ENCODE measurements at regions not wholly inside any gene's neighbourhood (a gene's known extent, or its start where the extent isn't known, plus 50 kb on each side); places are given as distances from the start of the nearest gene placed in this dataset.

DNA sequence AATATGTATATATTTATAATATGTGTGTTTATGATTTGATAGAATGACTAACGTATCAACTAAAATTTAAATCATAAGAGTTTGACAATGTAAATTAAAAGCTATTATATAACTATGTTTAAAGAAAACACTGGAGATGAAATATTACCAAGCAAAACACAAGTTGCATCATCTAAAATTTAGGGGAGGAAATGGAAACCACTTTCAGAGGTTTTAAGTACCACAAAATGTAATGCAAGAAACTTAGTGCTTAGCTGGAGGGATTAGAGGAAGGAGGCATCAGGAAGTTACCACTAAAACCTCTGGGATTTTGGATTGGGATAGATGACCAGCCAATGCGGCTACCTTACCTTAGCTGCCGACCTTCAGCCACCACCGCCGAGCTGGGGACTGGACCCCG lies 1192.1 kb upstream of the PRKX start:
- Mint-ChIP-seq H3K9me3 (peaks cover 1% of the 10 kb centered on the region; the same call in 1 of the 3 replicates), H3K27me3 (ENCODE audit: insufficient read depth, low read depth, poor library complexity) (no peaks in the 10 kb centered on the region), H3K4me1 (no peaks in the 10 kb centered on the region), H3K36me3 (ENCODE audit: low read depth) (peaks cover 3% of the 10 kb centered on the region; the same call in 1 of the 3 replicates), H3K4me3 (no peak overlapping the region), H3K27ac (no peak overlapping the region)
- Histone ChIP-seq H3K27ac (ENCODE audit: low read depth) (no peak overlapping the region), H3K4me1 (ENCODE audit: insufficient read depth) (no peaks in the 10 kb centered on the region; the same call in 1 of the 2 replicates), H3F3A (replicated peaks; ENCODE audit: low read depth) (no peaks in the 10 kb centered on the region), H3K9me2 (ENCODE audit: insufficient read depth) (no peaks in the 10 kb centered on the region), H3K4me2 (no peak overlapping the region), H3K4me3 (no peak overlapping the region), H3K36me3 (ENCODE audit: insufficient read depth) (no peaks in the 10 kb centered on the region), H4K20me1 (replicated peaks; ENCODE audit: insufficient read depth) (no peaks in the 10 kb centered on the region), H3K27me3 (ENCODE audit: insufficient read depth) (no peaks in the 10 kb centered on the region), H3K79me2 (replicated peaks; ENCODE audit: insufficient read depth) (no peaks in the 10 kb centered on the region), H2AFZ (no peak overlapping the region)
- no peak for ATAC-seq
- no peak for DNase-seq (ENCODE audit: low spot score)
- TF ChIP-seq, protein P1, sequence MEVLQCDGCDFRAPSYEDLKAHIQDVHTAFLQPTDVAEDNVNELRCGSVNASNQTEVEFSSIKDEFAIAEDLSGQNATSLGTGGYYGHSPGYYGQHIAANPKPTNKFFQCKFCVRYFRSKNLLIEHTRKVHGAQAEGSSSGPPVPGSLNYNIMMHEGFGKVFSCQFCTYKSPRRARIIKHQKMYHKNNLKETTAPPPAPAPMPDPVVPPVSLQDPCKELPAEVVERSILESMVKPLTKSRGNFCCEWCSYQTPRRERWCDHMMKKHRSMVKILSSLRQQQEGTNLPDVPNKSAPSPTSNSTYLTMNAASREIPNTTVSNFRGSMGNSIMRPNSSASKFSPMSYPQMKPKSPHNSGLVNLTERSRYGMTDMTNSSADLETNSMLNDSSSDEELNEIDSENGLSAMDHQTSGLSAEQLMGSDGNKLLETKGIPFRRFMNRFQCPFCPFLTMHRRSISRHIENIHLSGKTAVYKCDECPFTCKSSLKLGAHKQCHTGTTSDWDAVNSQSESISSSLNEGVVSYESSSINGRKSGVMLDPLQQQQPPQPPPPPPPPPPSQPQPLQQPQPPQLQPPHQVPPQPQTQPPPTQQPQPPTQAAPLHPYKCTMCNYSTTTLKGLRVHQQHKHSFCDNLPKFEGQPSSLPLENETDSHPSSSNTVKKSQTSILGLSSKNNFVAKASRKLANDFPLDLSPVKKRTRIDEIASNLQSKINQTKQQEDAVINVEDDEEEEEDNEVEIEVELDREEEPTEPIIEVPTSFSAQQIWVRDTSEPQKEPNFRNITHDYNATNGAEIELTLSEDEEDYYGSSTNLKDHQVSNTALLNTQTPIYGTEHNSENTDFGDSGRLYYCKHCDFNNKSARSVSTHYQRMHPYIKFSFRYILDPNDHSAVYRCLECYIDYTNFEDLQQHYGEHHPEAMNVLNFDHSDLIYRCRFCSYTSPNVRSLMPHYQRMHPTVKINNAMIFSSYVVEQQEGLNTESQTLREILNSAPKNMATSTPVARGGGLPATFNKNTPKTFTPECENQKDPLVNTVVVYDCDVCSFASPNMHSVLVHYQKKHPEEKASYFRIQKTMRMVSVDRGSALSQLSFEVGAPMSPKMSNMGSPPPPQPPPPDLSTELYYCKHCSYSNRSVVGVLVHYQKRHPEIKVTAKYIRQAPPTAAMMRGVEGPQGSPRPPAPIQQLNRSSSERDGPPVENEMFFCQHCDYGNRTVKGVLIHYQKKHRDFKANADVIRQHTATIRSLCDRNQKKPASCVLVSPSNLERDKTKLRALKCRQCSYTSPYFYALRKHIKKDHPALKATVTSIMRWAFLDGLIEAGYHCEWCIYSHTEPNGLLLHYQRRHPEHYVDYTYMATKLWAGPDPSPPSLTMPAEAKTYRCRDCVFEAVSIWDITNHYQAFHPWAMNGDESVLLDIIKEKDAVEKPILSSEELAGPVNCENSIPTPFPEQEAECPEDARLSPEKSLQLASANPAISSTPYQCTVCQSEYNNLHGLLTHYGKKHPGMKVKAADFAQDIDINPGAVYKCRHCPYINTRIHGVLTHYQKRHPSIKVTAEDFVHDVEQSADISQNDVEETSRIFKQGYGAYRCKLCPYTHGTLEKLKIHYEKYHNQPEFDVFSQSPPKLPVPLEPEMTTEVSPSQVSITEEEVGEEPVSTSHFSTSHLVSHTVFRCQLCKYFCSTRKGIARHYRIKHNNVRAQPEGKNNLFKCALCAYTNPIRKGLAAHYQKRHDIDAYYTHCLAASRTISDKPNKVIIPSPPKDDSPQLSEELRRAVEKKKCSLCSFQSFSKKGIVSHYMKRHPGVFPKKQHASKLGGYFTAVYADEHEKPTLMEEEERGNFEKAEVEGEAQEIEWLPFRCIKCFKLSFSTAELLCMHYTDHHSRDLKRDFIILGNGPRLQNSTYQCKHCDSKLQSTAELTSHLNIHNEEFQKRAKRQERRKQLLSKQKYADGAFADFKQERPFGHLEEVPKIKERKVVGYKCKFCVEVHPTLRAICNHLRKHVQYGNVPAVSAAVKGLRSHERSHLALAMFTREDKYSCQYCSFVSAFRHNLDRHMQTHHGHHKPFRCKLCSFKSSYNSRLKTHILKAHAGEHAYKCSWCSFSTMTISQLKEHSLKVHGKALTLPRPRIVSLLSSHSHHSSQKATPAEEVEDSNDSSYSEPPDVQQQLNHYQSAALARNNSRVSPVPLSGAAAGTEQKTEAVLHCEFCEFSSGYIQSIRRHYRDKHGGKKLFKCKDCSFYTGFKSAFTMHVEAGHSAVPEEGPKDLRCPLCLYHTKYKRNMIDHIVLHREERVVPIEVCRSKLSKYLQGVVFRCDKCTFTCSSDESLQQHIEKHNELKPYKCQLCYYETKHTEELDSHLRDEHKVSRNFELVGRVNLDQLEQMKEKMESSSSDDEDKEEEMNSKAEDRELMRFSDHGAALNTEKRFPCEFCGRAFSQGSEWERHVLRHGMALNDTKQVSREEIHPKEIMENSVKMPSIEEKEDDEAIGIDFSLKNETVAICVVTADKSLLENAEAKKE (CRISPR knock-in tag; IDR thresholded peaks at IDR 0.05) = no peak

DNA sequence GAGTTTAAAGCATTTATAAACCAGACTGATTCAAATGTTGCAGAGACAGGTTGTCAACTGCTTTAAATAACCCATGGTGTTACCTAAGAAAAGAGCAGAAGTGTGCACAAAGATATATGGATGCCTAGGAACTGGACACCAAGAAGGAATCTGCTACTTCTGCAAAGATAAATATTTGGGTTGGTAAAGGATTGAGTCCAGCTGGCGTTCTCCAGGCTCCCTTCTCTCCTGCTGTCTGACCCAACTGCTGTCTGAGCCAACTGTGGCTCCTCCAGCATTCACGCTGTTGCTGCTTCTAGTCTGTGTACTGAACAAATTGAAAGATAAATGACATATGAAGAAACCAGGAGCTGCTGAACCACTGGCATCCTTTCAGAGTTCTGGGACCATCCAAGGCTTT lies 1167.8 kb upstream of the PRKX start:
- H3K4me3 ChIP-seq = no peak overlapping the region
- no peak for DNase-seq (ENCODE audit: low spot score)
- H3K27ac Mint-ChIP-seq = no peak overlapping the region
- no peaks in the 10 kb centered on the region for H4K20me1 ChIP-seq (replicated peaks; ENCODE audit: insufficient read depth)
- H3K27ac ChIP-seq (ENCODE audit: low read depth) = no peak overlapping the region
- H3K36me3 ChIP-seq (ENCODE audit: insufficient read depth) = no peaks in the 10 kb centered on the region
- no peaks in the 10 kb centered on the region for H3K4me1 ChIP-seq (ENCODE audit: insufficient read depth)
- H2AFZ ChIP-seq = no peak overlapping the region
- H3K4me2 ChIP-seq = no peak overlapping the region
- no peak overlapping the region for H3K4me3 Mint-ChIP-seq
- H3K9me2 ChIP-seq (ENCODE audit: insufficient read depth) = no peaks in the 10 kb centered on the region
- no peaks in the 10 kb centered on the region for H3K27me3 ChIP-seq (ENCODE audit: insufficient read depth)
- no peaks in the 10 kb centered on the region for H3K4me1 Mint-ChIP-seq
- H3F3A ChIP-seq (replicated peaks; ENCODE audit: low read depth) = no peaks in the 10 kb centered on the region
- no peaks in the 10 kb centered on the region for H3K36me3 Mint-ChIP-seq (ENCODE audit: low read depth)
- no peak for ATAC-seq
- H3K27me3 Mint-ChIP-seq (ENCODE audit: insufficient read depth, low read depth, poor library complexity) = no peaks in the 10 kb centered on the region
- no peaks in the 10 kb centered on the region for H3K79me2 ChIP-seq (replicated peaks; ENCODE audit: insufficient read depth)
- no peaks in the 10 kb centered on the region for H3K9me3 Mint-ChIP-seq
- TF ChIP-seq NANOG (IDR thresholded peaks at IDR 0.05; ENCODE audit: borderline replicate concordance) = no peak
- TF ChIP-seq EZH2phosphoT487 (IDR thresholded peaks at IDR 0.05; ENCODE audit: unreplicated experiment) = no peak
- TF ChIP-seq, protein P1 (CRISPR knock-in tag; IDR thresholded peaks at IDR 0.05) = no peak
- TF ChIP-seq JUNB (IDR thresholded peaks at IDR 0.05; ENCODE audit: unreplicated experiment) = no peak
- no peak for TF ChIP-seq ZNF114 (CRISPR knock-in tag; IDR thresholded peaks at IDR 0.05)
- no peak for TF ChIP-seq STAT1 (IDR thresholded peaks at IDR 0.05; ENCODE audit: unreplicated experiment)
- no peak for TF ChIP-seq POLR2AphosphoS5 (IDR thresholded peaks at IDR 0.05; ENCODE audit: low read depth)
- no peak for TF ChIP-seq ZNF331 (CRISPR knock-in tag; IDR thresholded peaks at IDR 0.05; ENCODE audit: low read depth)
